CMK (cell line): ENCODE measurements at regions not wholly inside any gene's neighbourhood (a gene's known extent, or its start where the extent isn't known, plus 50 kb on each side); places are given as distances from the start of the nearest gene placed in this dataset.

Source experiments
- DNase-seq: peaks from one replicate; pipeline ENCODE4 v3.0.0-alpha.2; 2010; ENCODE audit warnings: low read depth

- no peak for DNase-seq
Observed at GRCh38 chr17:77907497-77908461, 50.7 kb upstream of the TNRC6C start.

- DNase-seq: no peak
Observed at GRCh38 chr17:77908501-77908900, 50.0 kb upstream of the TNRC6C start.
